ENCODE measurements at regions not wholly inside any gene's neighbourhood (a gene's known extent, or its start where the extent isn't known, plus 50 kb on each side); places are given as distances from the start of the nearest gene placed in this dataset.
"Not testable (repeated sequence)": the region's sequence is repeated elsewhere in the genome, so short reads cannot be mapped to it uniquely, and the experiment has no call there.

GRCh38 chr2:4900861-4901770 lies 791.1 kb upstream of the SOX11 start:
- DNase-seq (ENCODE audit: missing footprints): no peak
- intact Hi-C loops (cut with DNase I): no loop called here
- no peak for ATAC-seq

GRCh38 chr2:4903656-4904348 lies 788.4 kb upstream of the SOX11 start:
- intact Hi-C loops (cut with DNase I): no loop called here
- ATAC-seq (no peak), DNase-seq (ENCODE audit: missing footprints) (peak; percentile 63)

- intact Hi-C loops (cut with DNase I): no loop called here
- ATAC-seq (no peak), DNase-seq (ENCODE audit: missing footprints) (no peak)
Measured at GRCh38 chr2:4908461-4908860, 783.7 kb upstream of the SOX11 start.

GRCh38 chr2:4909346-4910009 lies 782.7 kb upstream of the SOX11 start:
- ATAC-seq (no peak), DNase-seq (ENCODE audit: missing footprints) (no peak)
- intact Hi-C loops (cut with DNase I): no loop called here

- intact Hi-C loops (cut with DNase I): no loop called here
- ATAC-seq (no peak), DNase-seq (ENCODE audit: missing footprints) (no peak)
Measured at GRCh38 chr2:4914036-4914435, 778.1 kb upstream of the SOX11 start.

DNA sequence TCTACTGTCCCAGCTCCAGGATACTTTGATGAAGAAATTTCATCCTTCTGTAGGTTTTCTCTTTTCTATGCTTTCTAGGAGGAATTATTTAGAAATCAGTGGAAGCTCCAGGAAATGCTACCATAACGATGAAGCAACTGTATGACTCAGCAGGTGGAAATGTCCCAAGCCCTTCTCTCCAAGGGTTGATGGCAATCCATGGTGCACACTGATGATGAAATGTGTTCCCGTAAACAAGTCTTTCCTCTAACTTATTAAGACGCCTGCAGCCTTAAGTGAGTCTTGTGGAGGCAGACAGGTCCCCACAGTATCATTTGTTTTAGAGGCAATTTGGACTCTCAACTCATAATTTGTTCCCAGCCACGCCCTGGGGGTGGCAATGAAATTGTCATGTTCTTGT lies 777.6 kb upstream of the SOX11 start:
- no peak for DNase-seq (ENCODE audit: missing footprints)
- no peak for ATAC-seq
- intact Hi-C loops (cut with DNase I): no loop called here

DNA sequence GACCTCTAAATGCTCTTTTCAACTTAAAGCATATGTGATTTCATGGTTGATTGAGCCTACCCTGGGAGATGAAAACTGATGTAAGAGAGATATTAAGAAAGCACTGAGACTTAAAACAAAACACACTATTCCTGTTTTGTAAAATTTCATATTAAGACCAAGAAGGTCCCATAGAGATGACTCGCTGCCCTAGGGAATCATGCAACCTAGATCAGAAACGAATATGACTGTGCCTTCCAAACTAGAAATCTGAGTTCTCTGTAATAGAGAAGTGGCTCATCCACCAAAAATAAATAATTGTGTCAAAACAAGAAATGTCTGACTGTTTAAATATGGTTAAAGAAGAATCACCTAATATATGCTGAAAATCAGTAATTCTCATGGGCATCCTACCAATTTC lies 776.8 kb upstream of the SOX11 start:
- intact Hi-C loops (cut with DNase I): no loop called here
- DNase-seq (ENCODE audit: missing footprints): no peak
- no peak for ATAC-seq

DNA sequence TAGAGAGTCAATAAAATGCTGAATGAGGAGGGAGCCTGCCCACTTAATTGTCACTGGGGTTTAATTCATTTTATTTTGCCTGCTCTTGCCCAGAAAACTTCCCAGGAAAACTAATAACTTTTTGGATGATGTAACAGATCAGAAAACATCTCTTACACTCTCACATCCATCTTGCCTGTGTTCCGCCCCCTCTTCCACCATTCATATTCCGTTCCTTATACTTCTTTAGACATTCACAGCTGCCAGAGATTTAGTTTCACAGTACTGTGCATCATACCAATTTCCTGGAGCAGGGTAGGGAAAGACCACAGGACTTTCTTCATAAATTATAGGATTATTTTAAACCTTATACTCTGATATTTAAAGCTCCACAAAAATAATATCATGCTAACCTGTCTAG lies 776.1 kb upstream of the SOX11 start:
- no peak for DNase-seq (ENCODE audit: missing footprints)
- no peak for ATAC-seq
- intact Hi-C loops (cut with DNase I): no loop called here

- no peak for DNase-seq (ENCODE audit: missing footprints)
- intact Hi-C loops (cut with DNase I): no loop called here
- ATAC-seq: no peak
Measured at GRCh38 chr2:4930704-4931103, 761.5 kb upstream of the SOX11 start.

GRCh38 chr2:4931721-4932365 lies 760.3 kb upstream of the SOX11 start:
- no peak for DNase-seq (ENCODE audit: missing footprints)
- intact Hi-C loops (cut with DNase I): no loop called here
- ATAC-seq: no peak

GRCh38 chr2:4935291-4935690 lies 756.9 kb upstream of the SOX11 start:
- intact Hi-C loops (cut with DNase I); ATAC-seq; DNase-seq (ENCODE audit: missing footprints): not testable (repeated sequence)

DNA sequence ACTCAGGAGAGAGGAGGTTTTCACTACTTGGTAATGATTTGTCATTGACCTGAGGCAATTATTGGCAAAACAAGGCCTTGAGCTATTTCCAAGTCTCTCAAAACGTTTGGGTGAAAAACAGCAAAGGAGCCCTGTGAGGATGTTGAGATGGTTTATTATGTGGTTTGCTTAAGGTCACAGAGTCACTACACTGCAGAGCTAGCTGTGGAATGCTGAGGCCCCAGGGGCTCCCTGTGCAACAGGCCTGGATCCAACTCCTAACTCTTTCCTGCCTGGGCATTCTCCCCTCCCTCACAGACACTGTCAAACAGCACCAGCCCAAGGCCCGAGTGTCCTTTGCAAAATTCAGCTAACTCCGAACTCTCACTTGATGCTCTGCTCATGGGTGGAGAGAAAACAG lies 754.6 kb upstream of the SOX11 start:
- intact Hi-C loops (cut with DNase I): no loop called here
- DNase-seq (ENCODE audit: missing footprints) (no peak), ATAC-seq (no peak)

GRCh38 chr2:4938206-4938605 lies 754.0 kb upstream of the SOX11 start:
- intact Hi-C loops (cut with DNase I): no loop called here
- ATAC-seq (no peak), DNase-seq (ENCODE audit: missing footprints) (no peak)

DNA sequence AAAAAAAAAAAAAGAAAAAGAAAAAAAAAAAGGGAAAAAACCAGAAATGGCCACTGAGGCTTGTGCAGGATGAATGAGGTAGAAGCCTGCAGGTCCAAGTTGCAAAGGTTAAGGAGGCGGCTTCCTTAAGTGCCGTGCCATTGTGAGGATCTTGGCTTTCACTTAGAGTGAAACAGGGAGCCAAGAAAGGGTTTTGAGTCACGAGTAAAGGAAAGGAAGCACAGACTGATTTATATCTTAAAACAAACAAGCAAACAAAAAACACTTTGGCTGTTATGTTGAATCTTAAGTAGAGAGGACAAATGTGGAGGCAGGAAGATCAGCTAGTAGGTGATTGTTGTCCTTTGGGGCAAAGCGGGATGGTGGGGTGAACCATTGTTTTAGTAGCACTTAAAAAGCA lies 749.7 kb upstream of the SOX11 start:
- intact Hi-C loops (cut with DNase I): no loop called here
- no peak for ATAC-seq
- no peak for DNase-seq (ENCODE audit: missing footprints)

- DNase-seq (ENCODE audit: missing footprints) (no peak), ATAC-seq (no peak)
- intact Hi-C loops (cut with DNase I): no loop called here
Measured at GRCh38 chr2:4947911-4948310, 744.3 kb upstream of the SOX11 start.

- ATAC-seq (no peak), DNase-seq (ENCODE audit: missing footprints) (no peak)
- intact Hi-C loops (cut with DNase I): no loop called here
Measured at GRCh38 chr2:4951368-4951767, 740.8 kb upstream of the SOX11 start.

DNA sequence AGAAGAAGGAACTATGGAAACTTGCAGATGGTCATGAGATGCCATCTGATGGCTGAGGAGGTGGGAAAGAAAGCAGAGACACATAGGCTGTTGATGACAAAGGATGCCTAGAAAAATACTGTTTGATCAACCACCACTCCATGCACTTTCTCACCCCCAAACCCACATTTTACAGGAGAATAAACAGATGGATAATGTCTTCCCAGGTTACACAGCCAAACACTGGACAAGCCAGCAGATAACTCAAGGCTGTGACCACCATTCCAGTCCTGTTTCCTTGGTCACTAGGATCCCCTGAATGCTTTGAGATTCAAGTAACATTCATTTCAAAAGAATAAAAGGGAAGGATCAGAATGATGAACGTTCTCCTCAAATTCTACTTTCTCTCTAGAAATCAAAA lies 733.0 kb upstream of the SOX11 start:
- DNase-seq (ENCODE audit: missing footprints) (no peak), ATAC-seq (no peak)
- intact Hi-C loops (cut with DNase I): no loop called here

DNA sequence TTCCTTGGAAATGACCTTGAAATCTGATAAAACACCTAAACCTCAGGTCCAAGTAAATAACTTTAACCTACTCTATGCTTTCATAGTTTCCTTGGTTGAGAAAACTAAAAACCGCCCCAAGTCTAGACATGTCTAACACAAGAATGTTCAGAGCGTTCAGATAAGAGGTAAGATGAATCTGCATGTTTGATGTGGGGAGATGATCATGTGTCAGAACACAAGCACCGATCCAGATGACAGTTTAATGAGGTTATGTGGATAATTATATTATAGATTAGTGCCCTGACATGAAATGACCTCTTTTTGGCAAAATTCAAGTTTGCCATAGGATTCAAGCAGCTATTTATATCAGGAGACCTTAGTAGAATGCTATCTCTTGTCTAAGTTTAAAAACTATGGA lies 729.8 kb upstream of the SOX11 start:
- no peak for ATAC-seq
- intact Hi-C loops (cut with DNase I): no loop called here

DNA sequence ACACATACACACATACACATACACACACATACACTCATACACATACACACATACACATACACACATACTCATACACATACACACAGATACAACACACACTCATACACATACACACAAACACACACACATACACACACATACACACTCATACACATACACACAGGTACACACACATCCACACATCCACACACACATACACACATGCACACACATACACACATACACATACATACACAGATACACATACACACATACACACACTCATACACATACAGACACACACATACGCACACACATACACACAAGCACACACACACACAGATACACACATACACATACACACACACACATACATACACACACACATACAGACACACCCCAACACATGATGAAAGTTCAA lies 729.1 kb upstream of the SOX11 start:
- DNase-seq (ENCODE audit: missing footprints) (no peak), ATAC-seq (no peak)
- intact Hi-C loops (cut with DNase I): no loop called here

More for the DNA sequence above, 729.8 kb upstream of the SOX11 start:
- DNase-seq (ENCODE audit: missing footprints): no peak
